Endothelial cell of umbilical vein (primary cell): ENCODE measurements at regions not wholly inside any gene's neighbourhood (a gene's known extent, or its start where the extent isn't known, plus 50 kb on each side); places are given as distances from the start of the nearest gene placed in this dataset.

Source experiments
- BruUV-seq: library from RNA; stranded (reverse); fragments of 400-500 nt; replicated peaks from 2 replicates; lab custom pipeline; 2021; lab: Mats Ljungman, UMichigan
- CTCF ChIA-PET: fragments of 300-600, 350-600 bp; sonication (Branson Sonifier 250); formaldehyde crosslinking; loops from one replicate; lab custom pipeline; 2021; ENCODE audit warnings: antibody characterized with exemption, inconsistent platforms; lab: Charles Lee
- POLR2A ChIA-PET: fragments of 300-600, 350-600 bp; sonication (Branson Sonifier 250); formaldehyde crosslinking; loops from one replicate; lab custom pipeline; 2021; ENCODE audit warnings: antibody characterized with exemption, inconsistent platforms; lab: Charles Lee
- DNase-seq: peaks from one replicate; pipeline ENCODE4 v3.0.0-alpha.2; 2011; ENCODE audit warnings: low read depth, low spot score
- FAIRE-seq: peaks from 2 replicates; lab custom pipeline; 2011; peaks lifted over from hg19 to GRCh38; lab: Jason Lieb, UNC
- H2AFZ ChIP-seq: 2 replicates; pipeline ENCODE4 v1.6.0; 2012; ENCODE audit warnings: low read depth, low read length, control low read depth, inconsistent platforms
- H3K27ac ChIP-seq: 2 replicates; pipeline ENCODE4 v1.5.1; 2011; ENCODE audit warnings: low read depth, mild to moderate bottlenecking, control low read depth, low read length, moderate library complexity; ENCODE audit not compliant: insufficient read depth
- H3K27me3 ChIP-seq, 2 experiments: 2 replicates each; pipeline versions ENCODE4 v1.6.0 to v1.6.1; 2011; ENCODE audit warnings: low read length in 2 of 2, mixed read lengths in 1 of 2; ENCODE audit not compliant: control insufficient read depth in 2 of 2, insufficient read depth in 2 of 2
- H3K36me3 ChIP-seq, 2 experiments: 2 replicates in 1 of 2; 3 replicates in 1 of 2; pipeline ENCODE4 v1.5.1; 2011; ENCODE audit warnings: low read length in 2 of 2, mild to moderate bottlenecking in 1 of 2, moderate library complexity in 1 of 2; ENCODE audit not compliant: control insufficient read depth in 2 of 2, insufficient read depth in 2 of 2; ENCODE audit errors: extremely low read depth in 1 of 2
- H3K4me1 ChIP-seq: 3 replicates; pipeline ENCODE4 v1.5.1; 2011; ENCODE audit warnings: mild to moderate bottlenecking, low read length; ENCODE audit not compliant: control insufficient read depth, insufficient read depth; ENCODE audit errors: extremely low read depth
- H3K4me2 ChIP-seq: 2 replicates; pipeline ENCODE4 v1.6.1; 2011; ENCODE audit warnings: low read length, control low read depth, mixed read lengths; ENCODE audit not compliant: insufficient read depth
- H3K4me3 ChIP-seq, 3 experiments: fragments of 200-600 bp in 1 of 3; sonication (generic), shearing (Covaris generic) in 1 of 3; replicated peaks in 1 of 3; 2 replicates each; pipeline ENCODE4 v1.5.1; 2011 to 2016; ENCODE audit warnings: control low read depth in 3 of 3, low read length in 3 of 3, mild to moderate bottlenecking in 2 of 3, inconsistent platforms in 1 of 3, low read depth in 1 of 3, moderate library complexity in 1 of 3; ENCODE audit not compliant: insufficient read depth in 1 of 3
- H3K79me2 ChIP-seq: 2 replicates; pipeline ENCODE4 v1.6.0; 2012; ENCODE audit warnings: low read length, inconsistent platforms; ENCODE audit not compliant: control insufficient read depth, insufficient read depth
- H3K9ac ChIP-seq: replicated peaks from 2 replicates; pipeline ENCODE3; 2011; ENCODE audit warnings: low read length, control low read depth; ENCODE audit not compliant: insufficient read depth; ENCODE audit errors: extremely low read depth
- H3K9me1 ChIP-seq: replicated peaks from 3 replicates; pipeline ENCODE4 v1.6.0; 2011; ENCODE audit warnings: mild to moderate bottlenecking, low read length; ENCODE audit not compliant: control insufficient read depth, insufficient read depth; ENCODE audit errors: extremely low read depth
- H3K9me3 ChIP-seq: replicated peaks from 2 replicates; pipeline ENCODE4 v1.5.1; 2012; ENCODE audit warnings: low read length, inconsistent platforms; ENCODE audit not compliant: control insufficient read depth, insufficient read depth
- H4K20me1 ChIP-seq: replicated peaks from 2 replicates; pipeline ENCODE3; 2011; ENCODE audit warnings: mild to moderate bottlenecking, low read length; ENCODE audit not compliant: control insufficient read depth, insufficient read depth; ENCODE audit errors: extremely low read depth
- EZH2 ChIP-seq: IDR thresholded peaks from 2 replicates; pipeline ENCODE4 v1.6.1; 2012; ENCODE audit warnings: borderline replicate concordance, low read depth, mild to moderate bottlenecking, moderate library complexity, low read length, inconsistent platforms; ENCODE audit not compliant: severe bottlenecking
- FOS ChIP-seq: IDR thresholded peaks from 2 replicates; pipeline ENCODE4 v1.6.1; 2011; ENCODE audit warnings: mild to moderate bottlenecking, low read length, moderate library complexity, borderline replicate concordance; ENCODE audit not compliant: insufficient read depth
- GATA2 ChIP-seq: IDR thresholded peaks from 2 replicates; pipeline ENCODE4 v1.7.0; 2011; ENCODE audit warnings: low read depth, mild to moderate bottlenecking, moderate library complexity, mixed read lengths, low read length; ENCODE audit not compliant: insufficient read length, insufficient read depth
- JUN ChIP-seq: IDR thresholded peaks from 2 replicates; pipeline ENCODE4 v1.6.1; 2011; ENCODE audit warnings: borderline replicate concordance, low read depth; ENCODE audit not compliant: insufficient read length, insufficient read depth
- MYC ChIP-seq: IDR thresholded peaks from one replicate; pipeline ENCODE4 v1.6.1; 2011; ENCODE audit warnings: mild to moderate bottlenecking, low read depth, low read length
- POLR2A ChIP-seq: IDR thresholded peaks from 2 replicates; pipeline ENCODE4 v1.6.1; 2012; ENCODE audit warnings: low read depth, mild to moderate bottlenecking, control low read depth, low read length
- dilution Hi-C: fragments of 300-500 bp; cut with MboI; formaldehyde crosslinking; loops from one replicate; pipeline ENCODE4 v1.15.0; 2019; ENCODE audit warnings: low sequenced_read_pairs; ENCODE audit not compliant: extremely low pct_ligation_motif_present
- intact Hi-C: fragments of 100-400 bp; cut with micrococcal nuclease; formaldehyde crosslinking; loops from one replicate; pipeline ENCODE4 v1.10.0; 2022
- TF ChIP-seq, protein P1 (sequence below), 2 donors: IDR thresholded peaks; 1 replicate in 1 of 2; 2 replicates in 1 of 2; pipeline ENCODE4 v1.5.1; 2011; ENCODE audit warnings: low read length in 2 of 2, mild to moderate bottlenecking in 2 of 2, moderate library complexity in 2 of 2, control low read depth in 1 of 2, inconsistent platforms in 1 of 2, low read depth in 1 of 2; ENCODE audit not compliant: insufficient read depth in 1 of 2; ENCODE audit errors: extremely low read depth in 1 of 2

DNA sequence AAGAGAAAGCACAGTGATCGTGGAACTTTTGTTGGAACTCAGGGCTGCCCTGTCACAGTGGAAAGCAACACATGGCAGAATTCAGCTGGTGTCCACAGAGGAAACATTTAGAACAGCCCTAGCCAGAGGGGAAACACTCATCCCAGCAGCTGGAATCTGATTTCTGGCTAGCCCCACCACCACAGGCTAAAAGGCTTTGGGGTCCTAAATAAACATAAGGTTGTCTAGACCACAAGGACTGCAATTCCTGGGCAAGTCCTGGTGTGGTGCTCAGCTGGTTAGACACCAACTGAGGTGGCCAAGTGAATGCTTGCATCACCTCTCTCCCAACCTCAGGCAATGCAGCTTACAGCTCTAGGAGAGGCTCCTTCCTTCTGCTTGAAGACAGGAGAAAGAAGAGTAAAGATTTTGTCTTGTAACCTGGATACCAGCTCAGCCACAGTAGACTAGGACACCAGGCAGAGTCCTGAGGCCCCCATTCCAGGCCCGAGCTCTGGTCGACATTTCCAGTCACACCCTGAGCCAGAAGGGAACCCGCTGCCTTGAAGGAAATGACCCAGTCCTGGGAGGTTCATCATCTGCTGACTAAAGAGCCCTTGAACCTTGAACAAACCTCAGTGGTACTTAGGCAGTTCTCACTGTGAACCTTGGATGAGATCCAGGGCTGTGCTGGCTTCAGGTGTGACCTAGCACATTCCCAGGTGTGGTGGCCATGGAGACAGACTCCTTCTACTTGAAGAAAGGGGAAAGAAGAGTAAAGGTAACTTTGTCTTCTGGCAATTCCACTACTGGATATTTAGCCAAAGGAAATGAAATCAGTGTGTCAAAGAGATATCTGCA lies 85.4 kb upstream of the PLXNC1 start:
- TF ChIP-seq GATA2, result no peak
- no peak for TF ChIP-seq FOS
- TF ChIP-seq MYC, result no peak
- no peak for TF ChIP-seq POLR2A
- no peak for TF ChIP-seq JUN
- TF ChIP-seq EZH2, result no peak
- TF ChIP-seq, protein P1, sequence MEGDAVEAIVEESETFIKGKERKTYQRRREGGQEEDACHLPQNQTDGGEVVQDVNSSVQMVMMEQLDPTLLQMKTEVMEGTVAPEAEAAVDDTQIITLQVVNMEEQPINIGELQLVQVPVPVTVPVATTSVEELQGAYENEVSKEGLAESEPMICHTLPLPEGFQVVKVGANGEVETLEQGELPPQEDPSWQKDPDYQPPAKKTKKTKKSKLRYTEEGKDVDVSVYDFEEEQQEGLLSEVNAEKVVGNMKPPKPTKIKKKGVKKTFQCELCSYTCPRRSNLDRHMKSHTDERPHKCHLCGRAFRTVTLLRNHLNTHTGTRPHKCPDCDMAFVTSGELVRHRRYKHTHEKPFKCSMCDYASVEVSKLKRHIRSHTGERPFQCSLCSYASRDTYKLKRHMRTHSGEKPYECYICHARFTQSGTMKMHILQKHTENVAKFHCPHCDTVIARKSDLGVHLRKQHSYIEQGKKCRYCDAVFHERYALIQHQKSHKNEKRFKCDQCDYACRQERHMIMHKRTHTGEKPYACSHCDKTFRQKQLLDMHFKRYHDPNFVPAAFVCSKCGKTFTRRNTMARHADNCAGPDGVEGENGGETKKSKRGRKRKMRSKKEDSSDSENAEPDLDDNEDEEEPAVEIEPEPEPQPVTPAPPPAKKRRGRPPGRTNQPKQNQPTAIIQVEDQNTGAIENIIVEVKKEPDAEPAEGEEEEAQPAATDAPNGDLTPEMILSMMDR (IDR thresholded peaks at IDR 0.05; ENCODE audit: extremely low read depth in 1 of 2, insufficient read depth in 1 of 2, low read depth in 1 of 2, low read length in 2 of 2), result no peak
- no peak for FAIRE-seq
- H3K4me3 ChIP-seq, result no peak overlapping the region
- BruUV-seq, result no TSS peak
- intact Hi-C loops, result no loop called here
- H3K27ac ChIP-seq, result no peak overlapping the region
- no peak overlapping the region for H3K9ac ChIP-seq
- H3K4me1 ChIP-seq, result no peaks in the 10 kb centered on the region
- H3K9me1 ChIP-seq, result no peaks in the 10 kb centered on the region
- H2AFZ ChIP-seq, result no peak overlapping the region
- dilution Hi-C loops, result no loop called here
- no peaks in the 10 kb centered on the region for H3K36me3 ChIP-seq
- H3K4me2 ChIP-seq, result no peak overlapping the region
- ChIA-PET CTCF (no interaction called here), POLR2A (no interaction called here)
- no peaks in the 10 kb centered on the region for H4K20me1 ChIP-seq
- no peaks in the 10 kb centered on the region for H3K9me3 ChIP-seq
- H3K79me2 ChIP-seq, result no peaks in the 10 kb centered on the region
- no peaks in the 10 kb centered on the region for H3K27me3 ChIP-seq
- no peak for DNase-seq
